ENCODE measurements at regions not wholly inside any gene's neighbourhood (a gene's known extent, or its start where the extent isn't known, plus 50 kb on each side); places are given as distances from the start of the nearest gene placed in this dataset.
"Not testable (repeated sequence)": the region's sequence is repeated elsewhere in the genome, so short reads cannot be mapped to it uniquely, and the experiment has no call there.

DNA sequence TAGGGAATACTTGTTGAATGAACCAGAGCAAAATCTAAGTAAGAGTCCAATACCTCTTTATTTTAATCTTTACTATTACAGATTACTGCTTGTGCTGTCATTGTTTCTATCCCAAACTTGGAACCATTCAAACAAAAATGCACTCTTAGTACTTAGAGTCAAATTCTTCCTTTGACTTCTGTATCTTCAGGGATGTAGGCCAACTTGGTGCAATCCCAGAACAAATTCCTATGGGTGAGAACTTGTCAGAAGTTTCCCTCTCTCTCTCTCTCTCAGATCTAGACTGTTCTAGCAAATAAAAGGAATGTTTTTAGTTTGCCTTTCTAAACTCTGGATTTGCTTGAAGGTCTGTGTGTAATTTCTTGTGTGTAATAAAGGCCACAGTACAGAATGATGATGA lies 329.0 kb upstream of the TMTC4 start:
- DNase-seq (ENCODE audit: low read depth), result no peak

DNA sequence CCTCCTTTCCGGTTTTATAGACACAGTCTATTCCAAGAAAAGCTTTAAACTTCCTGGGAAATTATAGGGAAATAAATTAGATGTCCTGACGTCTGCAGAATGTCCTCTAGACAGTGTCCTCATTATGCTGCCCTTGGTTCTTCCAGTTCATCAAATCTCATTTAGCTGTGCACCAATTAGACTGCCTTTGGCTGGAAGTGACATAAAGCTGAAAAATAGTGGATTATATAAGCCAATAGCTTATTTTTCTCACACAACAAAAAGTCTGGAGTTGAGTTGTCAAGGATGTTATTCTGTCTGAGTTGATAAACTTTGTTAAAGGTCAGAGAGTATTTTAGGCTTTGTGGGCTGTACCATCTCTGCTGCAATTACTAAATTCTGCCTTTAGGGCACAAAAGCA lies 314.8 kb upstream of the TMTC4 start:
- DNase-seq (ENCODE audit: low read depth), result no peak

DNA sequence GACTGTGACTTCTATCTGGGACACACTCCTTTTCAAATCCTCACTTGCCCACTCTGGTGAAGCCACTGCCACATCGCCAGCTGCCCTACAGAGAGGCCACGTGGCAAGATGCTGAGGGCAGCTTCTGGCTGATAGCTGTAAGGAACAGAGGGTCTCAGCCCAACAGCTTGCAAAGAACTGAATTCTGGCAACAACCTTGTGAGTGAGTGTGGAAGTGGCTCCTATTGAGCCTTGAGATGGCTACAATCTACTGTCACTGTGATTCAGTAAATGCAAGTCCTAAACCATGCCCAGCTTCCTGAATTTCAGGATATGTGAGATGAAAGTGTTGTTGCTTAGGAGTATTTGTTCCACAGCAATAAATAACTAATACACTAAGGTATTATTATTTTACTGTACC lies 314.3 kb upstream of the TMTC4 start:
- DNase-seq (ENCODE audit: low read depth), result no peak

DNA sequence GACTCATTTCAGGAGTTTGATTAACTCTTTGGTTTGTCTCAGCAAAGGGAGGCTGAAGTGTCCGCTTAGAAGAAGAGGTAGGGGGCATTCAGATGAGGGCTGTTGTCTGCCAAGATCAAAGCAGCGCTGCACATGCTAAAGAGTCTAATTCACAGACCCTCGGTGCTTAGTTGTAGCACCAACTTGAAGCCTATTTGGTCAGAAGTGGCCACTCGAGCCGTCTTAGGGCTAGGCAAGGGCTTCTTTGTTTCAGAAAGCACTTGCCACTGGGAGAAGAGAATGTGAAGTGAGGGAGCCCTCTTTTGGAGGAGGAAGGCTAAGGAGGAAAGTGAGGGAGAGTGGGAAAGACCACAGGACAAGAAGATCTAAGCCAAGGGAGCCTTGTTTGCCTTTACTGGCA lies 313.4 kb upstream of the TMTC4 start:
- DNase-seq (ENCODE audit: low read depth), result no peak

DNA sequence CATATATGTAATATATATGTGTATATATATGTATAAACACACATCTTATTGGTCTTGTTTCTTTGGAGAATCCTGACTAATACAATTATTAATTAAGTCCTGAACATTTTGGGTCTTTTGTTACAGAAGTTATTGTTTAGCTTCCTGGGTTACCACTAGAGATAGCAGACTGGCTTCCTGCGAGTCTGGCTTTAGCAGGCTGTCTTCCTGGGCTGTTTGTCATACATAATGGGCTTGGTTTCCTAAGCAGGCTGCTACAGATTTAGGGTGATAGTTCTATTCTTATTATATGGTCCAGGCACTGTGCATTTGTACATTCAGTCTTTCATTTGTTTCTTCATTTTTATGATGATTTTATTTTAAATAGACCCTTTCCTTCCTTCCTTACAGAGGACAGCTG lies 312.0 kb upstream of the TMTC4 start:
- no peak for DNase-seq (ENCODE audit: low read depth)

DNA sequence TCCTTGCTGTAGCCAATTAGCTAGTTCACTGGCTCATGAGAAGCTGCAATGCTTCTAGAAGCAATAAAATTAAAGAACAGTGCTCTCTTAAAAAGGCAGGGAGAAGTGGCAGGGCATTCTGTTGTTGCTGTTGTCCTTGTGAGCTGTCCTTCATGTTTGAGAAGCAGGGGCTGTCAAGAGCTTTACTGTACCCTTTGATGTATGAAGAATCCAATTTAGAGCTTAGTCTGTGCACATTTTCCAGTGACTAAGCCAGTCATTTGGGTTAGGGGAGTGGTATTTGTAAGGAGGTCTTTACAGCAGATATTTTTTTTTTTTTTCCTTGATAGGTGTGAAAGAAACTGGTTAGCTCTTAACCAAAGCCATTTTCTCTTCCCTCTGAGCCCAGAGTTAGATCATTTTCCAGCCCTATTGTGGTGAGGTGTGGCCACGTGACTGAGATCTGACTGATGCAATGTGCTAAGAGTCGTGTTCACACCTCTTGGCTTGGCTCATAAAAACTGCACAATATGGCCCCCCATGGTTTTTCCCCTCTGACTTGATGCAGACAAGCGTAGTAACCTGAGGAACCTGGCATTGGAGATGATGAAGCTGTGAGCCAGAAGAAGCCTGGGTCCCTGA lies 309.6 kb upstream of the TMTC4 start:
- DNase-seq (ENCODE audit: low read depth), result no peak

DNA sequence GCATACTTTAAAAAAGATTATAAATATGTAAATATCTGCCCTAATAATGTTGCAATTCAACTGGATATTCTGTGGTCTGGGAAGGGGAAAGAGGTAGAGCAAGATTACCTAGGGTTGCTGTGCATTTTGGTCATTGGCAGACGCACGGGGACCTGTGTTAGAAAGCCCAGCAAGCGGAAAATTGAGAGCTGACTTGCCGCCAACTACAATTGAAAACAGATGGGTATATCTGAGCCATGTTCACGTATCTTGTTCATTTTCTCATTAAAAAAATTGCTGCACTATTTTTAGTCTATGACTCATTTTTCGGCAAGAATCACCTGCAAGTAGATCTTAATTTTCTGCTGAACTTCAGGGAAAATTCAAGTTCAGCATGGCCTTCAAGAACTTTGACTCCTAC lies 308.5 kb upstream of the TMTC4 start:
- no peak for DNase-seq (ENCODE audit: low read depth)

DNA sequence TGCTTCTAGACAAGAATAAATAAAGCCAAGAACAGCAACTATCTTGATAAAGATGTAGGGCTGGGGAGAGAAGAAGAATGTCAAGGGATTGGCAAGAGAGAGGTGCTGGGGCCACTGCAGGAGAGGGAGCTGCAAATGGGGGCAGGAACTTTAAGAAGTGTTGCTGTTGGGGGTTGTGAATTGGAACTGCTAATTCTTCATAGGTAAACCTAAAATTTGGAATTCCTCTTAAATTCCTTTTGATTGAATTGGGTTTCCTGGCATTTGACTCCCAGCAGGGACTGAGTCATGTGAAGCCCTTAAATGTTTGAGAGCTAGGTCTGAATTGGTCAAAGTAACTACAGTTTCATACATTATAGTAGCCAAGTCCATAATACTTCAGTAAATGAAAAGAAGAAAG lies 305.6 kb upstream of the TMTC4 start:
- no peak for DNase-seq (ENCODE audit: low read depth)

DNA sequence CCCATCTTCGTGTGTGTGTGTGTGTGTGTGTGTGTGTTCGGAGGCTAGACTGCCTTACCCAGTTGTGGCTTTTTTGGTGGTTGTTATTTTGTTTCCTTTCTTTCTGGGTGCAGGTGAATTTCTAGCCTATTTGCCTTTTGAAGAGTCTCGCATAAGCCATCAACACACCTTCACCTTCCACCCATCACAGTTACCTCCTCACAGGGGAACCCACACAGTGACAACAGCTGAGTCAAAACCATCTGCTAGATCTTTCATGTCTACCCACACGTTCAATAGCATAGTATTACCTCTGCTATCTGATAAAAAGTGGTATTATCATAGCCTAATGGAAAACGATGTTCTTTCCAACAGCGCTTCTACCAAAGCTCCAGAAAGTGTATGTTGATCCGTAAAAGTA lies 303.2 kb upstream of the TMTC4 start:
- DNase-seq (ENCODE audit: low read depth), result no peak

DNA sequence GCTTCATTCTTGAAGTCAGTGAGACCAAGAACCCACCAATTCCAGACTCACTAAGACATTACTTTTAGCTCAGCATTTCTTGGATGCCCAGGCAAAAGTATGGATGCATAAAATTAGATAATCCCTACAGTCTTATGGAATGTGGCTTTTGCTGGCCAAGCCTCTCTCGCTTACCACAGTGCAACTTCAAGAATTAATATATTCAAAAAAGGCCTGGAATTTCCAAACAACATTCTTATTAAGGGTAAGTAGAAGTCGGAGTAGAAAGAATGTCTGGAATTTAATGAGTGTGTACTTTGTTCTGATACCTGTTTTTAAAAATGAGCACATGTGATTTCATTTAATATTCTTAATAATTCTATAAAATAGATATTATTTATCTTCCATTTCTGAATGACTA lies 302.4 kb upstream of the TMTC4 start:
- DNase-seq (ENCODE audit: low read depth), result no peak

DNA sequence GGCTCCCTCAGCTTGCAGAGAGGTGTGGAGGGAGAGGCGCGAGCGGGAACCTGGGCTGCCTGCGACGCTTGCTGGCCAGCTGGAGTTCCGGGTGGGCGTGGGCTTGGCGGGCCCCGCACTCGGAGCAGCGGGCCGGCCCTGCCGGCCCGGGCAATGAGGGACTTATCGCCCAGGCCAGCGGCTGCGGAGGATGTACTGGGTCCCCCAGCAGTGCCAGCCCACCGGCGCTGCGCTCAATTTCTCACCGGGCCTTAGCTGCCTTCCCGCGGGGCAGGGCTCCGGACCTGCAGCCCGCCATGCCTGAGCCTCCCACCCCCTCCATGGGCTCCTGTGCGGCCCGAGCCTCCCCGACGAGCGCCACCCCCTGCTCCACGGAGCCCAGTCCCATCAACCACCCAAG lies 301.1 kb upstream of the TMTC4 start:
- not testable (repeated sequence) for DNase-seq (ENCODE audit: low read depth)

DNA sequence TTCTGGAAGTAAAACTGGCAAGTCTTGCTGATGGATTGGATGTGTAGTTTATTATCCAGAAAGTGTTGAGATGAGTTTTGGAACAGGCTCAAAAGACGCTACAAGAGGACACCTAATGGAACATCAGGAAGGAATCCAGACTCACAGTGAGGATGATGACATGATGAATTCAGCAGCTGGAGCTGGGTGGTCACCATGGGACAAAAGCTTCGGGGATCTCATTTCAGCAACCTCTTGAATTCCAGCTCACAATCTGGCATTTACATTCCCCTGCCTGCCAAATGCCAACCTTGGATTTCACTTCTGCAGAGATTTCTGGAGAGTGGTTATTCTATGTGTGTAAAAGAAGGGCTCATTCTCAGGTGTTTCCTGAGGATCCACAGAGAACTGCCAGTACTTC lies 288.0 kb upstream of the TMTC4 start:
- no peak for DNase-seq (ENCODE audit: low read depth)

DNA sequence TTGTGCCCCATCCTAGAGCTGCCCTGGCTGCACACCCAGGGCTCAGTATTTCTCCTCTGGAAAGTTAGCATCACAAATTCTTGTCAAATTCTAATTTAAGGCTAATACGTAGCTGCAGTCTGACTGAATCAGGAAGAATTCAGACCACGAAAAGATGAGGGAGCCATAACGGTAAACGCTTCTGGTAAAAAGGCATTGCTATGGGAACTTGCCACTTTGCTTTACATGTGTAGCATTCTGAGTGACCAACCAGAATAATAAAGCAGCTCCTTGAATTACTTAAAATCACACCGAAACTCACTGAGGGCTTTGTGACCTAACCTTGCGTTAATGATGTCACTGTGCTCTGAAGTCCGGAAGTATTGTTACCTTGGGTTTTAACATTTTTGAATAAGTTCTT lies 286.6 kb upstream of the TMTC4 start:
- DNase-seq (ENCODE audit: low read depth), result no peak

DNA sequence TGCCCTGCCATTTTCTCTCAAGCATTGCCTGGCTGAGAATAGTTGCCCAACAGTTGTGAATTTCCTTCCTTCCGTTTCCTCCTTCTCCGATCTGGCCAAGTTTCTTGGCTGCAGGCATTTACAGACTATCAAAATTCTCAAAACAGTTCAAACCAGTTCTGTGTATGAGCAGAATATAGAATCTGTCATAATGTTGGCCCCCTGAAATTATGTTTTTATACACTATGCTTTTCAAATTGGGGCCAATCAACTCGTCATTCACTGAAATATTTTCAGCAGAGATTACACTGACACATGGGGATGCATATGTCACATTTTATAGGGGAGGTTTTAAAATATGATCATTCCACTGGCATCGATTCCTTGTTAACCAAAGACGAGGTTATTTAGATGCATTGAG lies 284.2 kb upstream of the TMTC4 start:
- DNase-seq (ENCODE audit: low read depth), result no peak

DNA sequence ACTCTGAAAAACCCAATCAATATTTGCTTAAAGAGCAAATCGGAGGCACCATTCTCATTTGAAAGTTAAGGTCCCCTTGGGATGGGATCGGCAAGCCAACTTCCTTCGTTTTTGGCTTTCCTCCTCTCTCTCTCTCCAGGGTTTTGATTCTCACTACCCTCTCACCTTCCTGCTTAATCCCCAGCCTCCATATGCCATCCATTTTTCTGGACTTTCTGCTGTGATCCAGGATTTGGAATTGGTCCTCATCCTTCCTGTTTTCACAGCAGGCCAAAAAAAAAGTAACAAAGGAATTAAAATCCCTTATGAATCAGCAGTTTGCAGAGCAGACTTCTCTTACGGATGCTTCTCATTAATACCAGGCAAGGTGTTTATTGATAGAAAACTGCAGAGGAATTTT lies 283.1 kb upstream of the TMTC4 start:
- DNase-seq (ENCODE audit: low read depth), result no peak

DNA sequence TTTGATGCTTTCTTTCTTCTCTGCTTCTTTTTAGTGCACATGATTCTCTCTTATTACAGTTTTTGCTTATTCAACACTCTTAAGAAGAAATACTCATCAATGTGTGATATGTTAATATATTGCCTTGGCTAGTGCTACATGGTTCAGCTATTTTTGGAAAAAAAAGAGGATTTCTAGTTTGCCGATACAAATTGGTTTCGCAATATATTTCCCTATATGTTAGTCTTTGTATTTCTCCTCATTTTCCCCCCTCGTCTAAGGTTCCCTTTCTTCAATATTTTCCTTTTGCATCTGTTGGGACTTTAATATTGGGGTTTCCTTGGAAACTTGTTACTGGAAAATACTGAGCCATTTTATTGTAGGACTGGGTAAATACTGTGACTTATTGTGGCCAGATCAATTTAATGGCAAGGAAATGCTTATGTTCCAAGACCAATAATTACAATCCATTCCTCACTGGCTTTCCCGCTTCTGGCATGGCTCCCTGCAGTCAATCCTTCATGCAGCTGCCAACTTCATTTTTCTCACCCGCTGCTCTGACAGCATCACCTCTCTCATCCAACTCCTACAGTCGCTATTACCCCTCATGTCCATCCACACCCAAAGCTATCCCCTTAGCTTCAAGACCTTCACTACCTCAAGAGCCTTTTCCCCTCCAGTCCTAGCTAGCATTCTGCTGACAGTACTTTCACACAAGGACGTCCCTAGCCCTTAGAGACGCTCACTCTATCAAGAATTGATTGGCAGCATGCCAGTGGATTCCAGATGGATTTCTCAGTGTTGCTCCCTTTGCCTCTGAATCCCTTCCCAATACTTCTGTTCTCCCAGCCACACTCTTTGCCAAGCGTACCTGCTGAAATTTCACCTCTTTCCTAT lies 280.1 kb upstream of the TMTC4 start:
- DNase-seq (ENCODE audit: low read depth), result no peak

DNA sequence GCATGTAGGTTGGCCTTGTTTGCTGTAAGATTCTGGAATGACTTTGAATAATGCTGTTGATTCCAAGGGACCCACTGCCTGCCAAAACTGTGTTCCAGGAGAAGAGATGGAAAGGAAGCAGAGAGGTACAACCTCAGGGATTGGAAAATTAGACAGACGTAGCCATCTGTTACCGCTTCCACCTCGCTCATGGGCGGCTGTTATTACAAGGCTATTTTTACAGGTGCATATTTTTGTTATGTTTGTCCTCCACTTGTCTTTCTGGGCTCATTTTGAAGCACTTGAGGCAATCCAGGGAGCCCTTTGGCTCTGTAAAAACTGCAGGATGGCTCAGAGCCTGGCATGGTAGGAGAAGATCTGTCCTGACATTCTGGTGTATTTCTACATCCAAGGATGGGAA lies 276.4 kb upstream of the TMTC4 start:
- no peak for DNase-seq (ENCODE audit: low read depth)

DNA sequence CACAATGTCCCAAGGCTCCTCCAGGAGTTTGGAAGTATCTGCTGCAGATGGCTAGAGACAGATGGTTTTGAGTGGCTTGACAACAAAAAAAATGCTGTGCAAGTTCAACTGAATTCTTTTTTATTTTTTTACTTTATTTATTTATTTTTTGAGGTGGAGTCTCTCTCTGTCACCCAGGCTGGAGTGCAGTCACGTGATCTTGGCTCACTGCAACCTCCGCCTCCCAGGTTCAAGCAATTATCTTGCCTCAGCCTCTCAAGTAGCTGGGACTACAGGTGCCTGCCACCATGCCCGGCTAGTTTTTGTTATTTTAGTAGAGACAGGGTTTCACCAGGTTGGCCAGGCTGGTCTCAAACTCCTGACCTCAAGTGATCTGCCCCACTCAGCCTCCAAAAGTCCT lies 274.3 kb upstream of the TMTC4 start:
- not testable (repeated sequence) for DNase-seq (ENCODE audit: low read depth)

DNA sequence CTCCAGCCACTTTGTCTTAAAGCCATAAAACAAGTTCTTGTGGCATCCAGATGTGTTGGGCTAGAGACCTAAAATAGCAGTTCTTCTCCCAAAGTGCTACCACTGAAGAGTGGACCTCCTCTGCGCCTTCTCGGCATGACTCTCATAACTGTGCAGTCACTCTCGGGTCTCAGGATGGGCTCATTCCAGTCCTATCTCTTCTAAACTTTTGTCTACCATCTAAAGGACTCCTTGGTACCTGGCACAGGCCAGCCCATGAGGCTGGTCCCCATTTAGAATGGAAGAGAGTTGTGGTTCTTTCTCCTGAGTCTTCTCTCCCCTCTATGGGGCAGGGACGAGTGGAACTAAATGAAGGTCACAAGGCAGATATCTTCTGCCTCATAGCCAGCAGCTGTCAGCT lies 272.0 kb upstream of the TMTC4 start:
- DNase-seq (ENCODE audit: low read depth), result no peak

DNA sequence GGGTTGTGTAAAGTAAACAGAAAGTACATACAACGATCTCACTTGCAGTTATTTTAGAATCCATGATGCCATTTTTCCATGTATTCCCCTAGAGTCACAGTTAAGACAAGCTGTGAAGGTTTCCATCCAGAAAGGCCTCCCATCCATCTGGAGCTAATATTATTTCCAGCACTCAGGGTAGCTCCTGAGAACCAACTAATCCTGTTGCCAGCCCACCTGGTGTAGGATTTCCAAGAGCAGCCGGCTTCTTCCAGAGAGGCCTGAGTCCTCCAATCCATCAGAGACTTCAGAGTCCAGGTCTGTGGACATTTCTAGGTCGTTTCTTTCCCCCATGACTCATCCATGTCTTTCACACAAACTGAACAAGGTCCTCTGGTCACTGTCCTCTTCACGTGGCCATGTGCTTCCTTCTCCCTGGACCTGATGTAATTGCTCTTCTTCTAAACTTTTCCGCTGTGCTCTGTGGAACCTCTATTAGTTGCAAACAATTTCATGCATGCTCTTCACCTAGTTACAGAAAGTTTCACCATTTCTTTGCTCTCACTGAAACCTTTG lies 270.3 kb upstream of the TMTC4 start:
- no peak for DNase-seq (ENCODE audit: low read depth)

DNA sequence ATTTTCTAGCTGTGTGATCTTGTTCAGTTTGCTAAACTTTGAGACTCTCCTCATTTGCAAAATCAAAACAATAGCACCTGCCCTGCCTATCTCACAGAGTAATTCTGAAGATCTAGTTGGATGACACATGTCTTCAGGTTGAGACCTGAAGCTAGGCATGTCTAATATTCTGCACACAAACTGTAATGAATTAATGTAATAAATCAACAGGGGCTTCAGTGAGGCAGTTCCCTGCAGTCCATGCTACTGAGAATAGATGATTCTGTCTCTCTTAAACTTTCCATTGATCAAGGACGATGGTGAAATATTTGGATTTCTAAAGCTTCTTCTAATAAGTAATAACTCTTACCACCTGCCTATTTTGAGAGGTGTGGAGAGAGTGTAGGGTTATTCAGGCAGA lies 268.1 kb upstream of the TMTC4 start:
- DNase-seq (ENCODE audit: low read depth), result no peak

DNA sequence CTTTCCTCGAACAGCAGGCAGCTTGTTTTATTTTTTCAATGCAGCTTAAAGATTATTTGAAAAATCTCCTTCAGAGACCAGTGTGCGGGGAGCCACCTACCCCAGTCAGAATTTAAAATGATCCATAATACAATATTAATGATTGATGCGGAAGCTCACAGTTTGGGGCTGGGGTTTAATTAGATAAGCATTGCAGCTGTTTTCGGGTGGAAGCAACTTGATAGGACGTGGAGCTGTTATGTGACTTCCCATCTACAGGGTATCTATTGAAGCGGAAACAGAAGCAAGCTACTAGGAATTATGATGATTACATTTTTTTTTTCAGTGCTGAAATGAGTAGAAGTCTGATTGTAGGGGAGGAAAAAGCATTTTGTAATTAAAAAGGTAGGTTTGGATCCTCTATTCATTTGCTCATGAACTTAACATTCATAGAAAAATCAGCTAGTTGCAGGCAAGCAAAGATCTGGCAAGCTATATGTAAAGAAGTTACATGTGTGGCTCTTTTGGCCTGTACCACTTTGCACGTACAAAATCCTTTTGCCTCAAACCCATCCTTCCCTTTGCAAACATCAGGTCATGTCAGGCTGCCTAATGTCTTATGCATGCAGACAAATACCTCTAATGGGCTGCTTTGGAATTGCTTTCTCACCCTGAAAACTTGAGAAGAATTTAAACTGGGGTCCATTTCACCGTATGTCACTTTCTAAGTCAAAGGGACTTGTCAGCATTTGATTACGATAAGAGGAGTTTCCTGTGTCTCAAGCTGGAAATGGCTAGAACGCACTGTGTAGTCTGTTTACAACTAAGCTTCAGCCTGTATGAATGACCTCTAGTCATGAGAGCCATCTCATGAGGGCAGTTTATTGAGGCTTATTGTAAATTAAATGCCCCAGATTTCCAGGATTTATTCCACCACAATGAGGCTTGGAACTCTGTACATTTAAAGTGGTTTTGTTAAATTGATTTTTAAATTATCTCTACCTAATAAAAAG lies 267.1 kb upstream of the TMTC4 start:
- no peak for DNase-seq (ENCODE audit: low read depth)

All from fibroblast of gingiva (primary cell).